ENCODE measurements at regions not wholly inside any gene's neighbourhood (a gene's known extent, or its start where the extent isn't known, plus 50 kb on each side); places are given as distances from the start of the nearest gene placed in this dataset.

GRCh38 chr5:77569409-77569808 lies 69.1 kb downstream of the OTP start:
- H3K27ac ChIP-seq: no peak overlapping the region
- no peak for DNase-seq (ENCODE audit: low spot score)
- intact Hi-C loops (cut with DNase I): no loop called here
- H3K4me3 ChIP-seq: no peak overlapping the region
- no peaks in the 10 kb centered on the region for H3K9me3 ChIP-seq
- no peak for TF ChIP-seq POLR2A (IDR thresholded peaks at IDR 0.05)
- no peak for TF ChIP-seq POLR2AphosphoS5 (IDR thresholded peaks at IDR 0.05)
- TF ChIP-seq CTCF (IDR thresholded peaks at IDR 0.05): no peak
- no peaks in the 10 kb centered on the region for H3K4me1 ChIP-seq (replicated peaks)
- peaks cover 5% of the 10 kb centered on the region for H3K27me3 ChIP-seq (replicated peaks; ENCODE audit: insufficient read depth)
- WGBS: 50% methylated on average over 2 of the region's 2 CpGs
- no peaks in the 10 kb centered on the region for H3K36me3 ChIP-seq

- Histone ChIP-seq H3K36me3 (no peaks in the 10 kb centered on the region), H3K4me1 (replicated peaks) (no peaks in the 10 kb centered on the region), H3K9me3 (no peaks in the 10 kb centered on the region), H3K27me3 (replicated peaks; ENCODE audit: insufficient read depth) (peaks cover 5% of the 10 kb centered on the region), H3K27ac (no peak overlapping the region), H3K4me3 (no peak overlapping the region)
- no peak for DNase-seq (ENCODE audit: low spot score)
- 51% methylated on average over 3 of the region's 3 CpGs for WGBS
- TF ChIP-seq POLR2A (IDR thresholded peaks at IDR 0.05): no peak
- no peak for TF ChIP-seq CTCF (IDR thresholded peaks at IDR 0.05)
- no peak for TF ChIP-seq POLR2AphosphoS5 (IDR thresholded peaks at IDR 0.05)
- intact Hi-C loops (cut with DNase I): no loop called here
Observed at GRCh38 chr5:77568555-77568954, 70.0 kb downstream of the OTP start.

- intact Hi-C loops (cut with DNase I): no loop called here
- H3K9me3 ChIP-seq: no peaks in the 10 kb centered on the region
- no peaks in the 10 kb centered on the region for H3K36me3 ChIP-seq
- H3K4me1 ChIP-seq (replicated peaks): no peaks in the 10 kb centered on the region
- TF ChIP-seq POLR2AphosphoS5 (IDR thresholded peaks at IDR 0.05) (no peak), CTCF (IDR thresholded peaks at IDR 0.05) (no peak), POLR2A (IDR thresholded peaks at IDR 0.05) (no peak)
- WGBS: 20% methylated on average over 2 of the region's 2 CpGs
- no peak overlapping the region for H3K4me3 ChIP-seq
- H3K27ac ChIP-seq: no peak overlapping the region
- no peak for DNase-seq (ENCODE audit: low spot score)
- peaks cover 5% of the 10 kb centered on the region for H3K27me3 ChIP-seq (replicated peaks; ENCODE audit: insufficient read depth)
Observed at GRCh38 chr5:77568082-77568481, 70.4 kb downstream of the OTP start.

DNA sequence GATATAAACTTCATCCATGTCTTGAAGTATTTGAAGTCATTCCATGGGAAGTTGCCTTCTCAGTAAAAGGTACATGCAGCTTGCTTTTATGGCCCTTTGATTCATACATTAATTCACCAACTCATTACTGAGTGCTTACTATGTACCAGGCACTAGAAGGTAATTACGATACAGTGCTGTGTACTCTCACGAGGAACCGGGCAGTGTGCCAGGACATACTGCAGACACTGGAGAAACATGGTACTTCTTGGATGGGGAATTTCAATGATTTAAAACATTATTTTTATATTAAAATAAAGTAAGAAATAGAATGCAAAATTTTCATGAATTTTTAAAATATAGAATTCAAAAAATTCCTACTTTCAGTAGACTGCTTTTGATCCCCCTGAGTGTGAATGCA lies 71.4 kb upstream of the WDR41 start:
- peaks cover 4% of the 10 kb centered on the region for H3K27me3 ChIP-seq (replicated peaks; ENCODE audit: insufficient read depth)
- H3K4me3 ChIP-seq: no peak overlapping the region
- intact Hi-C loops (cut with DNase I): no loop called here
- TF ChIP-seq CTCF (IDR thresholded peaks at IDR 0.05) (no peak), POLR2AphosphoS5 (IDR thresholded peaks at IDR 0.05) (no peak), POLR2A (IDR thresholded peaks at IDR 0.05) (no peak)
- no peak for DNase-seq (ENCODE audit: low spot score)
- H3K36me3 ChIP-seq: no peaks in the 10 kb centered on the region
- no peaks in the 10 kb centered on the region for H3K9me3 ChIP-seq
- no peak overlapping the region for H3K27ac ChIP-seq
- 52% methylated on average over 3 of the region's 3 CpGs for WGBS
- no peaks in the 10 kb centered on the region for H3K4me1 ChIP-seq (replicated peaks)

DNA sequence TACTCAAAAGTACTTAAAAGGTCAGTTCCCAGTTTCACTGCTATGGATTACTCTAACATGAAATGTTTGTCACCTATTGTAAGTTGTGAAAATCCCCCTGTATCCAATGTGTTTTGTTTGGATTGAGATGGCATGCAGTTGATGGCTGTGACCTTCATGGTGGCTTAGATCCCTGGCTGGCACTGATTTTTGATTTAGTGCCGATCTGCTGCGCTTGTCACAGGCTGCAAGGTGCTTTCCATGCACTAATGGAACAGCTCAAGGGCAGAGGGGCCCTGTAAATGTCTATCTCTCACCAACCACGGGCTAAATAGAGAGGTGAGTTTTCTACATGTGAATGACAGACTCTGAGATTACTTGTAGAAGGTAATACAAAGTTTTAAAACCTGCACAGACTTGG lies 69.8 kb upstream of the WDR41 start:
- H3K27me3 ChIP-seq (replicated peaks; ENCODE audit: insufficient read depth): peaks cover 3% of the 10 kb centered on the region
- H3K4me1 ChIP-seq (replicated peaks): no peaks in the 10 kb centered on the region
- H3K4me3 ChIP-seq: no peak overlapping the region
- intact Hi-C loops (cut with DNase I): no loop called here
- WGBS: 29% methylated on average over 3 of the region's 3 CpGs
- H3K27ac ChIP-seq: no peak overlapping the region
- no peak for TF ChIP-seq CTCF (IDR thresholded peaks at IDR 0.05)
- TF ChIP-seq POLR2A (IDR thresholded peaks at IDR 0.05): no peak
- no peak for TF ChIP-seq POLR2AphosphoS5 (IDR thresholded peaks at IDR 0.05)
- no peaks in the 10 kb centered on the region for H3K9me3 ChIP-seq
- H3K36me3 ChIP-seq: no peaks in the 10 kb centered on the region
- DNase-seq (ENCODE audit: low spot score): no peak

All from prostate gland (tissue), 2 donors.